Immature natural killer cell (primary cell): ENCODE measurements at regions not wholly inside any gene's neighbourhood (a gene's known extent, or its start where the extent isn't known, plus 50 kb on each side); places are given as distances from the start of the nearest gene placed in this dataset.

Experiments
- DNase-seq, 3 donors: peaks; one replicate each; pipeline ENCODE4 v3.0.0; 2022; ENCODE audit warnings: mixed read lengths in 1 of 3
- H3K27ac Mint-ChIP-seq, 6 donors: one replicate each; pipeline ENCODE4 v1.8.0; 2020; ENCODE audit warnings: mixed read lengths in 6 of 6, mild to moderate bottlenecking in 5 of 6, inconsistent platforms in 4 of 6, moderate library complexity in 3 of 6
- H3K27me3 Mint-ChIP-seq, 3 donors: one replicate each; pipeline ENCODE4 v1.8.0; 2020 to 2021; ENCODE audit warnings: low read depth in 3 of 3, mild to moderate bottlenecking in 3 of 3, mixed read lengths in 3 of 3, moderate library complexity in 3 of 3, inconsistent platforms in 1 of 3
- H3K36me3 Mint-ChIP-seq, 3 donors: one replicate each; pipeline ENCODE4 v1.8.0; 2020; ENCODE audit warnings: mixed read lengths in 3 of 3, inconsistent platforms in 2 of 3, mild to moderate bottlenecking in 2 of 3
- H3K4me1 Mint-ChIP-seq, 2 donors: one replicate each; pipeline ENCODE4 v1.8.0; 2020; ENCODE audit warnings: inconsistent platforms in 2 of 2, mild to moderate bottlenecking in 2 of 2, mixed read lengths in 2 of 2, moderate library complexity in 1 of 2
- H3K4me3 Mint-ChIP-seq, 5 donors: one replicate each; pipeline ENCODE4 v1.8.0; 2020; ENCODE audit warnings: mild to moderate bottlenecking in 5 of 5, mixed read lengths in 5 of 5, inconsistent platforms in 3 of 5, moderate library complexity in 3 of 5
- H3K9me3 Mint-ChIP-seq, 6 donors: one replicate each; pipeline ENCODE4 v1.8.0; 2020; ENCODE audit warnings: mild to moderate bottlenecking in 6 of 6, mixed read lengths in 6 of 6, inconsistent platforms in 4 of 6, moderate library complexity in 3 of 6

DNA sequence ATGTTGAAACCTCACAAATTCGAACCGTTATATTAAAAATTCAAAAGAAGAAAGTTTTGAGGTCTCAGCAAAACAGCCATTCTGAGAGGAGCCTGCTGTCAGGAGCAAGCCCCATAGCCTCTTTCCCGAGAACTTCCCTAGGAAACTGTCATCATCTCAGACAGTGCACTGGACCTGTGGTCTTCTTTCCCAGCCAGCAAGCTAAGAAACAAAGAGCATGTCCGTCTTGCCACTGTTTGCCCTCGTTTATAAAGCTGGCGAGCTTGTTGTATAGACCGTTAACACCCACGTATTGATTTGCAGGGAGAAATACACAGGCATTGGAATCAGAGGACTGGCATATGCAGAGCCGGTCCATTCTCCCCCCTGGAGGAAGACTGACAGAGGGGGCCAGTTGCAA is 407.0 kb downstream of the NPHP4 start:
- H3K27ac Mint-ChIP-seq = no peak overlapping the region
- peaks cover 0 to 9% (median 3%) of the 10 kb centered on the region in 3 donors for H3K27me3 Mint-ChIP-seq
- no peak for DNase-seq
- peaks cover 0 to 3% (median 0%) of the 10 kb centered on the region in 6 donors for H3K9me3 Mint-ChIP-seq
- no peaks in the 10 kb centered on the region for H3K36me3 Mint-ChIP-seq
- H3K4me3 Mint-ChIP-seq = no peak overlapping the region
- no peaks in the 10 kb centered on the region for H3K4me1 Mint-ChIP-seq

DNA sequence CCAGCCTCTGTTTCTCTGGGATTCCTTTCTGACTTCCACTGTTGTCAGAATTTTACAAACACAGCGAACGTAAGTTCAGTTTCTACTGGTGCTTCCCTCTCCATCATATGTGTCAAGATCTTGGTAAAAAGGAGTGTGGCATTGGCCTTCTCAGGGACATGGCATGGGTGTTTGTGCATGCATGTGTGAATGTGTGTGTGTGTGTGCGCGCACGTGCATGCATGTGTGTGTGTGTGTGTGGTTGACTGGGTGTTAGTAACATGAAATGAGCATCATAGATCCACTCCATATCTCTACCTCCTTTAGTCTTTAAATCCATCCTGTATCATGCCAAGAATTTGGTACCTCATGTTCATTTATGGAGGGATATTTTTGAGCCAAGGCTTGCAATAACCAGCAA is 411.3 kb downstream of the NPHP4 start:
- Mint-ChIP-seq H3K9me3 (no peaks in the 10 kb centered on the region), H3K36me3 (no peaks in the 10 kb centered on the region), H3K27ac (no peak overlapping the region), H3K27me3 (peaks cover 2 to 9% (median 3%) of the 10 kb centered on the region in 3 donors), H3K4me1 (no peaks in the 10 kb centered on the region), H3K4me3 (no peak overlapping the region)
- no peak for DNase-seq

DNA sequence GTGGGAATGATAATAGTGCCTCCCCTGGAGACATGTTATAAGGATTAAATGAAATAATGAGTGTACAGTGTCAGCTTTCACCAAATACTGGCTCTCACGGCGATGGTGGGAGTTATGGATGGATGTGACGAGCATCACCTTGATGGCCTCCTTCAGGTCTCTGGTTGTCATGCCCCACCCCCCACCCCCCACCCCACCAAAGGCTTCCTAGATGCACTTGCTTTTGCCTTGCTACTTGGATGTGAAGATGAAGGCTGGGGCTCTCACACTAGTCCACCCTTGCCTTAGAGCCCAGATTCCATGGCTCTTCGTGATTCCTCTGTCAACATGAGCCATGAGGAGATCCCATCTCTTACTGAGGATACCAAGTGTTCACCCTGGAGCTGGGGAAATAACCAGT is 412.3 kb downstream of the NPHP4 start:
- Mint-ChIP-seq H3K4me3 (no peak overlapping the region), H3K4me1 (no peaks in the 10 kb centered on the region), H3K27ac (no peak overlapping the region), H3K27me3 (peaks cover 2 to 7% (median 3%) of the 10 kb centered on the region in 3 donors), H3K9me3 (no peaks in the 10 kb centered on the region), H3K36me3 (no peaks in the 10 kb centered on the region)
- DNase-seq = no peak

DNA sequence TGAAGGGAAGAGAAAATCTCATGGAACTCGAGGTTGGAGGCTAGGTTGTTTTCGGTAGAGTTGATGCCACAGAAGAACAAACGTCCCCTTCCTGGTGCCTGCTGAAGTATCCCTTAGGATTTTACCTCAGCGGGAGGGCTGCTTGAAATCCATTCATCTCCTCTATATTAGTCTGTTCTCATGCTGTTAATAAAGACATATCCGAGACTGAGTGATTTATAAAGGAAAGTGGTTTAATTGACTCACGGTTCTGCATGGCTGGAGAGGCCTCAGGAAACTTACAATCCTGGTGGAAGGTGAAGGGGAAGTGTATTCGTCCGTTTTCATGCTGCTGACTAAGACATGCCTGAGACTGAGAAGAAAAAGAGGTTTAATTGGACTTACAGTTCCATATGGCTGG is 413.5 kb downstream of the NPHP4 start:
- peaks cover 0 to 2% (median 0%) of the 10 kb centered on the region in 6 donors for H3K9me3 Mint-ChIP-seq
- no peaks in the 10 kb centered on the region for H3K36me3 Mint-ChIP-seq
- peaks cover 2 to 6% (median 3%) of the 10 kb centered on the region in 3 donors for H3K27me3 Mint-ChIP-seq
- no peak overlapping the region for H3K4me3 Mint-ChIP-seq
- H3K4me1 Mint-ChIP-seq = no peaks in the 10 kb centered on the region
- DNase-seq = no peak
- H3K27ac Mint-ChIP-seq = no peak overlapping the region

GRCh38 chr1:5577255-5578040 is 414.8 kb downstream of the NPHP4 start:
- DNase-seq = no peak
- no peaks in the 10 kb centered on the region for H3K36me3 Mint-ChIP-seq
- H3K9me3 Mint-ChIP-seq = peaks cover 0 to 2% (median 0%) of the 10 kb centered on the region in 6 donors
- H3K27ac Mint-ChIP-seq = no peak overlapping the region
- peaks cover 2 to 6% (median 3%) of the 10 kb centered on the region in 3 donors for H3K27me3 Mint-ChIP-seq
- no peaks in the 10 kb centered on the region for H3K4me1 Mint-ChIP-seq
- H3K4me3 Mint-ChIP-seq = no peak overlapping the region

DNA sequence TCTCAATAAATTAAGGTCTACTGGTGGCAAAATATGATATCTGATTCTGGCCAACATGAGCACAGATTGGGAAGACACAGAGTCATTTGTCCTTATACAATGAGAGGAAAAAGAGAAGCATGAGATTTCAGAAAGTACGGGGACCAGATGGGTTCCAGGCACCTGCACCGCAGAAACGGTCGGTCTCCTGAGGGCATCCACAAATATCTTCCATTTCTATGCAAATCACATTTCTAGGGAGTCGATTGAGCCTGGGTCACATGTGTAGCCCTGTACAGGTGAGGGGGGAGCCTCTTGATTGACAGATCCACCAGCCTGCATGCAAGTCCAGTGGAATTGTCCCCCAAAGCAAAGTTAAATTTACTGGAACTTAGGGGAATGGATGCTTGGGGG is 415.6 kb downstream of the NPHP4 start:
- peaks cover 0 to 2% (median 0%) of the 10 kb centered on the region in 6 donors for H3K9me3 Mint-ChIP-seq
- DNase-seq = no peak
- no peaks in the 10 kb centered on the region for H3K4me1 Mint-ChIP-seq
- no peaks in the 10 kb centered on the region for H3K36me3 Mint-ChIP-seq
- peaks cover 0 to 4% (median 2%) of the 10 kb centered on the region in 3 donors for H3K27me3 Mint-ChIP-seq
- H3K4me3 Mint-ChIP-seq = no peak overlapping the region
- no peak overlapping the region for H3K27ac Mint-ChIP-seq

DNA sequence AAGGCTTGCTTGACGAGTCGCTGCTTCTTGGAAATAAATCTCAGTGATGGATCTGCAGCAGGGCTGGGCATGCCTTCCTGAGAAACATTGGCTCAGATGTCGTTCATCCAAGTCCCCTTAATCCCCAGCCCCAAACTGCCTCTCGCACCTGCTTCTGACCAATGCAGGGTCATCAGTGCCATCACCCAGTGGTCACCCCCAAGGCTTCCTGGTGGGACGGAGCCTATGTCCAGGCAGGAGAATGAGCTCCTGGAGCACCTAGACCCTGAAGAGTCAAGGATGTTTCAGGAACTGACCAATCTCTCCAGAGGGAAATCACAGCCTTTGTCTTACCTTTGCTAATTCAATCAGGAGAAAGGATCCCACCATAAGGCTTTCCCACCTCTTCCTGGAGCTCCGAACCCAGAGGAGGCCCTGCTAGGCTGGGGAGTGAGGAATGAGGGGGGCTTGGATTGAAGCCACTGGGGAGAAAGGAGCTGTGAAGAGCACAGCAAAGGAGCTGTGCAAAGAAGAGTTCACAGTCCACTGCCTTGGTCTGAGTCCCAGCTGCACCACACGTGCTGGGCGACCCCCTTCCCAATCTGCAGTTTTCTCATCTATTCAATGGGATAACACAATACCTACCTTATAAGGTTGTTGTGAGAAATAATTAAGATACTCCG is 416.1 kb downstream of the NPHP4 start:
- Mint-ChIP-seq H3K9me3 (peaks cover 0 to 4% (median 0%) of the 10 kb centered on the region in 6 donors), H3K4me3 (no peak overlapping the region), H3K27ac (no peak overlapping the region), H3K27me3 (peaks cover 0 to 3% (median 2%) of the 10 kb centered on the region in 3 donors), H3K4me1 (no peaks in the 10 kb centered on the region), H3K36me3 (no peaks in the 10 kb centered on the region)
- DNase-seq = no peak

GRCh38 chr1:5575396-5575940 is 416.8 kb downstream of the NPHP4 start:
- H3K4me3 Mint-ChIP-seq = no peak overlapping the region

GRCh38 chr1:5574641-5575040 is 417.6 kb downstream of the NPHP4 start:
- no peak overlapping the region for H3K4me3 Mint-ChIP-seq
- H3K36me3 Mint-ChIP-seq = no peaks in the 10 kb centered on the region
- peak overlapping the region in 1 of 6 donors; percentile 12 for H3K27ac Mint-ChIP-seq
- no peaks in the 10 kb centered on the region for H3K4me1 Mint-ChIP-seq
- H3K27me3 Mint-ChIP-seq = peaks cover 0 to 3% (median 2%) of the 10 kb centered on the region in 3 donors
- H3K9me3 Mint-ChIP-seq = peaks cover 0 to 12% (median 4%) of the 10 kb centered on the region in 6 donors
- DNase-seq = no peak

More at GRCh38 chr1:5575396-5575940, 416.8 kb downstream of the NPHP4 start:
- Mint-ChIP-seq H3K27me3 (peaks cover 0 to 3% (median 2%) of the 10 kb centered on the region in 3 donors), H3K36me3 (no peaks in the 10 kb centered on the region), H3K4me1 (no peaks in the 10 kb centered on the region), H3K27ac (no peak overlapping the region), H3K9me3 (peaks cover 0 to 7% (median 4%) of the 10 kb centered on the region in 6 donors)
- DNase-seq = no peak

- peaks cover 2 to 3% (median 3%) of the 10 kb centered on the region in 3 donors for H3K27me3 Mint-ChIP-seq
- H3K9me3 Mint-ChIP-seq = peaks cover 0 to 13% (median 4%) of the 10 kb centered on the region in 6 donors
Measured at GRCh38 chr1:5572794-5573193, 419.4 kb downstream of the NPHP4 start.

DNA sequence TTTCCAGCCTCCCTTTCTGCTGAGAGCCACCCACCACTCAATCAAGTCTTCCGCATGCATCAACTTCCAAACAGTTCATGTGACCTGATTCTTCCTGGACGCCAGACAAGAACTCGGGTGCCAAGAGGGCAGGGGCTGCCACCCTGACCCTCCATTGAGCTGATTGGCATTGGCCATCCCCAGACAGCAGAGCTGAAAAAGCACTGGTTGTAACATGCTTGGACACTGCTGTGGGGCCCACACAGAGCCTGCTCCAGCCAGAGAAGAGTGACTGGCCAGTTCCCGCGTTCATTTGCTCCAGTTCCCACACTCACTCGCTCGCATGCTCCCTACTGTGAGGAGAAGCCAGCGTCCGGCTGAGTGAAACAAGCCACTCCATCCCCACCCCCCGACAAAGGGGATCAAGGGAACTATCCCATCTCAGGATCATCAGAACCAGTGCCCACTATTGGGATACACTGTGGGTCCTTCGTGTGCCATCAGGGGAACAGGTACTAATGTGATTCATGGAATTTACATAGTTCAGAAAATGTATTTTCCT is 420.3 kb downstream of the NPHP4 start:
- Mint-ChIP-seq H3K4me3 (no peak overlapping the region), H3K36me3 (no peaks in the 10 kb centered on the region), H3K4me1 (no peaks in the 10 kb centered on the region), H3K27me3 (peaks cover 2 to 3% (median 3%) of the 10 kb centered on the region in 3 donors), H3K27ac (no peak overlapping the region), H3K9me3 (peaks cover 0 to 13% (median 4%) of the 10 kb centered on the region in 6 donors)
- no peak for DNase-seq

More at GRCh38 chr1:5572794-5573193, 419.4 kb downstream of the NPHP4 start:
- DNase-seq = no peak
- H3K4me3 Mint-ChIP-seq = no peak overlapping the region
- no peaks in the 10 kb centered on the region for H3K4me1 Mint-ChIP-seq
- no peak overlapping the region for H3K27ac Mint-ChIP-seq
- no peaks in the 10 kb centered on the region for H3K36me3 Mint-ChIP-seq

GRCh38 chr1:5571438-5571837 is 420.8 kb downstream of the NPHP4 start:
- no peak for DNase-seq
- Mint-ChIP-seq H3K36me3 (no peaks in the 10 kb centered on the region), H3K27me3 (peaks cover 0 to 3% (median 2%) of the 10 kb centered on the region in 3 donors), H3K4me1 (no peaks in the 10 kb centered on the region), H3K27ac (no peak overlapping the region), H3K9me3 (peaks cover 0 to 13% (median 4%) of the 10 kb centered on the region in 6 donors), H3K4me3 (no peak overlapping the region)

DNA sequence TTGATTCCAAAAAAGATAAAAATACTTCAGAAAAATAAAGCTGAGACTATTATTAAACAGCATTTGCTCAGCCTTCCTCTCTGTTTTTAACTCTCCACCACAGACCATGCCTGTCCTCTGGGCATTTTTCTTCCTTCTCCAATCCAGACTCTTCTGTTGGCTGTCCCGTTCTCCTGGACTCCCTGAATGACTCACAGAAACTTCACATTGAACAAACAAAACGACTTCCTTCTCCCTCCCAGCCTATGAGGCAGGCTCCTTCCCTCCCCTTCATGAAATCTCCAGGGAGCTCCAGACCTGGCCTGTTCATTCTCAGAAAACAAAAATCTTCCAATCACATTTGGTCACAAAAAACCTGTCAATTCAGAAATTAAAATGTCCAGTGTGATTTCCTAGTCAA is 421.3 kb downstream of the NPHP4 start:
- no peaks in the 10 kb centered on the region for H3K36me3 Mint-ChIP-seq
- no peak overlapping the region for H3K4me3 Mint-ChIP-seq
- H3K27me3 Mint-ChIP-seq = peaks cover 0 to 3% (median 0%) of the 10 kb centered on the region in 3 donors
- H3K4me1 Mint-ChIP-seq = no peaks in the 10 kb centered on the region
- no peak overlapping the region for H3K27ac Mint-ChIP-seq
- no peak for DNase-seq
- H3K9me3 Mint-ChIP-seq = peaks cover 0 to 13% (median 4%) of the 10 kb centered on the region in 6 donors

- Mint-ChIP-seq H3K4me1 (no peaks in the 10 kb centered on the region), H3K27ac (no peak overlapping the region), H3K36me3 (no peaks in the 10 kb centered on the region), H3K27me3 (peaks cover 0 to 7% (median 4%) of the 10 kb centered on the region in 3 donors), H3K4me3 (no peak overlapping the region), H3K9me3 (peaks cover 0 to 13% (median 3%) of the 10 kb centered on the region in 6 donors)
- DNase-seq = no peak
Measured at GRCh38 chr1:5568321-5568720, 423.9 kb downstream of the NPHP4 start.
